GM23338 (cell line): ENCODE measurements at regions not wholly inside any gene's neighbourhood (a gene's known extent, or its start where the extent isn't known, plus 50 kb on each side); places are given as distances from the start of the nearest gene placed in this dataset. TPM values are rescaled to one million over a fixed set of nuclear protein-coding genes. Genes with fewer than 3 reads are reported as not detected.

ENCODE experiments used
- ATAC-seq: fragments of 200-7000 bp; cut with Tn5 transposase; 3 replicates; pipeline ENCODE4 v1.9.1; 2020
- DNase-seq: peaks from one replicate; pipeline ENCODE4 v3.0.0-alpha.2; 2015; ENCODE audit warnings: low spot score
- H2AFZ ChIP-seq: fragments of 200-600 bp; sonication (generic); 2 replicates; pipeline ENCODE4 v1.8.0; 2016; ENCODE audit warnings: antibody characterized with exemption, mild to moderate bottlenecking, moderate library complexity
- H3F3A ChIP-seq: fragments of 200-600 bp; sonication (generic); replicated peaks from 2 replicates; pipeline ENCODE4 v1.8.0; 2017; ENCODE audit warnings: antibody characterized with exemption, mixed run types, low read depth
- H3K27ac ChIP-seq: fragments of 200-600 bp; sonication (generic); 2 replicates; pipeline ENCODE4 v1.6.1; 2016; ENCODE audit warnings: low read depth
- H3K27me3 ChIP-seq: fragments of 200-600 bp; sonication (generic); 2 replicates; pipeline ENCODE4 v1.8.0; 2016; ENCODE audit warnings: mild to moderate bottlenecking, mixed run types, moderate library complexity; ENCODE audit not compliant: insufficient read depth
- H3K36me3 ChIP-seq: fragments of 200-600 bp; sonication (generic); 2 replicates; pipeline ENCODE4 v1.8.0; 2016; ENCODE audit warnings: mild to moderate bottlenecking; ENCODE audit not compliant: insufficient read depth
- H3K4me1 ChIP-seq: fragments of 200-600 bp; sonication (generic); 2 replicates; pipeline ENCODE4 v1.8.0; 2016; ENCODE audit warnings: mild to moderate bottlenecking, moderate library complexity; ENCODE audit not compliant: insufficient read depth
- H3K4me2 ChIP-seq: fragments of 200-600 bp; sonication (generic); 2 replicates; pipeline ENCODE4 v1.7.1; 2017; ENCODE audit warnings: mixed run types
- H3K4me3 ChIP-seq: fragments of 200-600 bp; sonication (generic); 2 replicates; pipeline ENCODE4 v1.6.1; 2016; ENCODE audit warnings: mixed run types
- H3K79me2 ChIP-seq: fragments of 200-600 bp; sonication (generic); replicated peaks from 2 replicates; pipeline ENCODE4 v1.8.0; 2017; ENCODE audit warnings: mild to moderate bottlenecking; ENCODE audit not compliant: insufficient read depth
- H3K9me2 ChIP-seq: fragments of 200-600 bp; sonication (generic); 2 replicates; pipeline ENCODE4 v1.8.0; 2017; ENCODE audit not compliant: insufficient read depth
- H4K20me1 ChIP-seq: fragments of 200-600 bp; sonication (generic); replicated peaks from 2 replicates; pipeline ENCODE4 v1.8.0; 2017; ENCODE audit warnings: mild to moderate bottlenecking; ENCODE audit not compliant: insufficient read depth
- H3K27ac Mint-ChIP-seq: 2 replicates; pipeline ENCODE4 v1.8.0; 2020; ENCODE audit warnings: inconsistent platforms, mild to moderate bottlenecking, moderate library complexity, mixed read lengths
- H3K27me3 Mint-ChIP-seq: 3 replicates; pipeline ENCODE4 v1.8.0; 2022; ENCODE audit warnings: low read depth, mild to moderate bottlenecking, moderate library complexity, mixed read lengths, inconsistent platforms; ENCODE audit not compliant: insufficient read depth, poor library complexity
- H3K36me3 Mint-ChIP-seq: 3 replicates; pipeline ENCODE4 v1.8.0; 2021; ENCODE audit warnings: low read depth, mild to moderate bottlenecking, inconsistent platforms, moderate library complexity, mixed read lengths
- H3K4me1 Mint-ChIP-seq: 3 replicates; pipeline ENCODE4 v1.8.0; 2020; ENCODE audit warnings: mild to moderate bottlenecking, inconsistent platforms, mixed read lengths
- H3K4me3 Mint-ChIP-seq: 3 replicates; pipeline ENCODE4 v1.8.0; 2021; ENCODE audit warnings: moderate library complexity, mild to moderate bottlenecking, inconsistent platforms, mixed read lengths
- H3K9me3 Mint-ChIP-seq: 3 replicates; pipeline ENCODE4 v1.8.0; 2020; ENCODE audit warnings: moderate library complexity, mild to moderate bottlenecking, inconsistent platforms, mixed read lengths
- CREB1 ChIP-seq: fragments of 250-450 bp; sonication (Bioruptor Pico); IDR thresholded peaks from 2 replicates; pipeline ENCODE4 v1.5.0; 2020; ENCODE audit warnings: low read depth, mild to moderate bottlenecking, moderate library complexity
- EZH2 ChIP-seq: fragments of 200-600 bp; sonication (generic); IDR thresholded peaks from one replicate; pipeline ENCODE4 v1.8.0; 2017; ENCODE audit warnings: antibody characterized with exemption, mild to moderate bottlenecking, low read depth; ENCODE audit not compliant: unreplicated experiment
- EZH2phosphoT487 ChIP-seq: fragments of 200-600 bp; sonication (generic); IDR thresholded peaks from one replicate; pipeline ENCODE4 v1.8.1; 2018; ENCODE audit warnings: antibody characterized with exemption; ENCODE audit not compliant: unreplicated experiment
- JUNB ChIP-seq: IDR thresholded peaks from one replicate; pipeline ENCODE4 v1.6.1; 2016; ENCODE audit warnings: antibody characterized with exemption; ENCODE audit not compliant: unreplicated experiment
- NANOG ChIP-seq: IDR thresholded peaks from 2 replicates; pipeline ENCODE4 v1.6.1; 2016; ENCODE audit warnings: antibody characterized with exemption, borderline replicate concordance
- REST ChIP-seq: IDR thresholded peaks from one replicate; pipeline ENCODE4 v1.6.1; 2018; ENCODE audit warnings: antibody characterized with exemption; ENCODE audit not compliant: unreplicated experiment
- ZNF331 ChIP-seq: fragments of 250-450 bp; sonication (Bioruptor Pico); IDR thresholded peaks from 2 replicates; pipeline ENCODE4 v1.5.0; 2020; ENCODE audit warnings: low read depth, mild to moderate bottlenecking, moderate library complexity
- ZNF462 ChIP-seq: fragments of 250-450 bp; sonication (Bioruptor Pico); IDR thresholded peaks from 2 replicates; pipeline ENCODE4 v1.5.0; 2020; ENCODE audit warnings: mild to moderate bottlenecking, moderate library complexity
- small RNA-seq: library from RNA; depleted of rRNA; stranded (forward); fragments of <200 nt; gene quantifications from one replicate; pipeline ENCODE3, GENCODE V24; 2014; ENCODE audit warnings: low replicate concordance

GRCh38 chr18:59954241-59954640, 54.4 kb downstream of the PMAIP1 start:
- H2AFZ ChIP-seq: no peak overlapping the region
- no peak overlapping the region for H3K4me2 ChIP-seq
- H3K4me1 ChIP-seq: no peaks in the 10 kb centered on the region
- no peak overlapping the region for H3K4me3 ChIP-seq
- H3K9me2 ChIP-seq: no peaks in the 10 kb centered on the region
- no peaks in the 10 kb centered on the region for H3K9me3 Mint-ChIP-seq
- H4K20me1 ChIP-seq: no peaks in the 10 kb centered on the region
- H3K27ac Mint-ChIP-seq: no peak overlapping the region
- no peak for ATAC-seq
- no peak overlapping the region for H3K4me3 Mint-ChIP-seq
- H3K79me2 ChIP-seq: no peaks in the 10 kb centered on the region
- TF ChIP-seq JUNB (no peak), ZNF331 (no peak), CREB1 (CRISPR knock-in tag) (no peak), NANOG (no peak), ZNF462 (CRISPR knock-in tag) (no peak), EZH2 (no peak), REST (no peak), EZH2phosphoT487 (no peak)
- H3F3A ChIP-seq: no peaks in the 10 kb centered on the region
- no peak for DNase-seq
- no peaks in the 10 kb centered on the region for H3K4me1 Mint-ChIP-seq
- peaks cover 3% of the 10 kb centered on the region for H3K27me3 Mint-ChIP-seq
- H3K36me3 Mint-ChIP-seq: no peaks in the 10 kb centered on the region
- no peaks in the 10 kb centered on the region for H3K36me3 ChIP-seq
- no peak overlapping the region for H3K27ac ChIP-seq
- H3K27me3 ChIP-seq: no peaks in the 10 kb centered on the region

Small RNA genes lying in the stretch of these regions (small RNA-seq; reads per million reads assigned to genes)
- gene RN7SL342P (not detected), gene RNU4-17P (not detected), gene RNU6-567P (not detected)
